ENCODE measurements at regions not wholly inside any gene's neighbourhood (a gene's known extent, or its start where the extent isn't known, plus 50 kb on each side); places are given as distances from the start of the nearest gene placed in this dataset.

GRCh38 chr6:120993929-120994572 is 340.2 kb downstream of the TBC1D32 start:
- ChIA-PET POLR2A (no interaction called here), CTCF (ENCODE audit: low intra/inter-chr PET ratio, low total read pairs) (no interaction called here)
- H3K9me3 ChIP-seq (ENCODE audit: low read length): no peaks in the 10 kb centered on the region
- no peak overlapping the region for H3K27ac ChIP-seq (ENCODE audit: extremely low read length, insufficient read depth, low read length)
- no peaks in the 10 kb centered on the region for H4K20me1 ChIP-seq (ENCODE audit: insufficient read depth, low read length)
- H3K36me3 ChIP-seq (replicated peaks in 1 of 2; ENCODE audit: control insufficient read depth in 1 of 2, insufficient read depth in 2 of 2, low read length in 2 of 2): no peaks in the 10 kb centered on the region
- FAIRE-seq (no peak), DNase-seq (ENCODE audit: low spot score) (no peak), ATAC-seq (no peak)
- H3K4me1 ChIP-seq (ENCODE audit: insufficient read depth, low read length): no peaks in the 10 kb centered on the region
- intact Hi-C loops (cut with micrococcal nuclease; ENCODE audit: unreplicated experiment): no loop called here
- H3K9ac ChIP-seq (ENCODE audit: insufficient read depth, low read depth, low read length): no peak overlapping the region
- WGBS (ENCODE audit: low lambda C conversion rate): 6% methylated on average over 2 of the region's 2 CpGs
- H3K4me2 ChIP-seq (ENCODE audit: low read depth, low read length): no peak overlapping the region
- in situ Hi-C loops (cut with HindIII; ENCODE audit: extremely low pct_ligation_motif_present, low pct_unique_long_range_greater_than_20kb): no loop called here
- no peaks in the 10 kb centered on the region for H3K79me2 ChIP-seq (ENCODE audit: insufficient read depth, low read length)
- 0 out of 2 replicates have a peak, but pooled peaks have one; percentile 11 for TF ChIP-seq GABPB1 (CRISPR knock-in tag; IDR thresholded peaks at IDR 0.05)
- TF ChIP-seq CEBPB (IDR thresholded peaks at IDR 0.05; ENCODE audit: borderline replicate concordance, low read depth, low read length): peak; percentile 22; the same call in 1 of the 2 replicates
- no peak for TF ChIP-seq PHF5A (CRISPR knock-in tag; IDR thresholded peaks at IDR 0.05; ENCODE audit: low read depth, unreplicated experiment)
- no peak for TF ChIP-seq ZNF3 (CRISPR knock-in tag; IDR thresholded peaks at IDR 0.05)
- TF ChIP-seq ZFY (CRISPR knock-in tag; IDR thresholded peaks at IDR 0.05): no peak
- no peak for TF ChIP-seq GABPA (IDR thresholded peaks at IDR 0.05; ENCODE audit: low read depth, low read length)
- TF ChIP-seq GABPA (CRISPR knock-in tag; IDR thresholded peaks at IDR 0.05; ENCODE audit: low read depth): peak; percentile 39; the same call in 1 of the 2 replicates
- TF ChIP-seq NR2C2 (CRISPR knock-in tag; IDR thresholded peaks at IDR 0.05; ENCODE audit: borderline replicate concordance): 0 out of 2 replicates have a peak, but pooled peaks have one; percentile 60
- no peak for TF ChIP-seq ZNF142 (CRISPR knock-in tag; IDR thresholded peaks at IDR 0.05)
- no peak for TF ChIP-seq ZNF263 (CRISPR knock-in tag; IDR thresholded peaks at IDR 0.05)
- TF ChIP-seq HNF4A (CRISPR knock-in tag; IDR thresholded peaks at IDR 0.05): peak; percentile 17; the same call in 1 of the 2 replicates
- no peaks in the 10 kb centered on the region for H3K27me3 ChIP-seq (ENCODE audit: control insufficient read depth in 1 of 2, insufficient read depth in 2 of 2, low read length in 2 of 2)
- no peak overlapping the region for H3K4me3 ChIP-seq (replicated peaks in 1 of 3; ENCODE audit: insufficient read depth in 1 of 3, low read depth in 2 of 3, low read length in 3 of 3)
- no peak overlapping the region for H2AFZ ChIP-seq (ENCODE audit: low read length)
- BruUV-seq (replicated peaks): no TSS peak
